ENCODE measurements at regions not wholly inside any gene's neighbourhood (a gene's known extent, or its start where the extent isn't known, plus 50 kb on each side); places are given as distances from the start of the nearest gene placed in this dataset.

GRCh38 chr1:227453631-227454355 is 109.6 kb upstream of the ZNF678 start:
- ATAC-seq: no peak
- no TSS peak for BruUV-seq (replicated peaks)
- Histone ChIP-seq H3K27ac (ENCODE audit: low read depth, low read length) (no peak overlapping the region), H3K4me3 (replicated peaks in 1 of 2; ENCODE audit: low read depth in 1 of 2, low read length in 2 of 2) (no peak overlapping the region), H4K20me1 (ENCODE audit: insufficient read depth) (no peaks in the 10 kb centered on the region), H3K36me3 (ENCODE audit: control insufficient read depth in 1 of 2, insufficient read depth in 2 of 2, low read length in 2 of 2) (no peaks in the 10 kb centered on the region), H3K79me2 (ENCODE audit: insufficient read depth, low read length) (no peaks in the 10 kb centered on the region), H3K9me2 (ENCODE audit: insufficient read depth) (no peaks in the 10 kb centered on the region), H2AFZ (ENCODE audit: low read depth, low read length, poor library complexity, severe bottlenecking) (no peak overlapping the region), H3K9me3 (ENCODE audit: control insufficient read depth in 1 of 2, insufficient read depth in 1 of 2, low read depth in 1 of 2, low read length in 2 of 2) (no peaks in the 10 kb centered on the region), H3K27me3 (ENCODE audit: insufficient read depth, low read length) (peaks cover 7% of the 10 kb centered on the region; the same call in 1 of the 2 replicates), H3K4me2 (ENCODE audit: low read length) (no peak overlapping the region), H3K4me1 (ENCODE audit: control insufficient read depth in 1 of 2, insufficient read depth in 2 of 2, low read length in 2 of 2) (no peaks in the 10 kb centered on the region), H3K9ac (ENCODE audit: low read length) (no peak overlapping the region)
- TF ChIP-seq SP1 (IDR thresholded peaks at IDR 0.05; ENCODE audit: low read depth) (no peak), REST (IDR thresholded peaks at IDR 0.05; ENCODE audit: low read depth) (no peak), ATF3 (IDR thresholded peaks at IDR 0.05) (no peak), TCF7L2 (IDR thresholded peaks at IDR 0.05; ENCODE audit: borderline replicate concordance, extremely low read depth, insufficient read depth, insufficient read length) (no peak), POLR2AphosphoS5 (IDR thresholded peaks at IDR 0.05; ENCODE audit: low read depth, low read length) (no peak), ZFX (IDR thresholded peaks at IDR 0.05) (no peak), FOSL1 (IDR thresholded peaks at IDR 0.05; ENCODE audit: low read depth) (no peak), EGR1 (IDR thresholded peaks at IDR 0.05; ENCODE audit: low read depth) (no peak), MAX (IDR thresholded peaks at IDR 0.05) (no peak), SRF (IDR thresholded peaks at IDR 0.05; ENCODE audit: low read depth) (no peak), POLR2A (IDR thresholded peaks at IDR 0.05; ENCODE audit: borderline replicate concordance, extremely low read depth, insufficient read depth, insufficient read length) (no peak), CTCF (IDR thresholded peaks at IDR 0.05 in 2 of 3, conservative IDR thresholded peaks at IDR 0.05 in 1 of 3; ENCODE audit: borderline replicate concordance in 1 of 3, insufficient read depth in 1 of 3, low read depth in 2 of 3, low read length in 2 of 3) (no peak), CEBPB (IDR thresholded peaks at IDR 0.05; ENCODE audit: low read depth) (no peak), JUND (IDR thresholded peaks at IDR 0.05) (no peak), ELF1 (IDR thresholded peaks at IDR 0.05; ENCODE audit: borderline replicate concordance, low read depth) (no peak), EZH2 (IDR thresholded peaks at IDR 0.05) (no peak), YY1 (IDR thresholded peaks at IDR 0.05; ENCODE audit: extremely low read depth, insufficient replicate concordance, low read depth, low read length) (no peak), RAD21 (IDR thresholded peaks at IDR 0.05; ENCODE audit: low read depth) (no peak)
- TF ChIP-seq, protein P1, sequence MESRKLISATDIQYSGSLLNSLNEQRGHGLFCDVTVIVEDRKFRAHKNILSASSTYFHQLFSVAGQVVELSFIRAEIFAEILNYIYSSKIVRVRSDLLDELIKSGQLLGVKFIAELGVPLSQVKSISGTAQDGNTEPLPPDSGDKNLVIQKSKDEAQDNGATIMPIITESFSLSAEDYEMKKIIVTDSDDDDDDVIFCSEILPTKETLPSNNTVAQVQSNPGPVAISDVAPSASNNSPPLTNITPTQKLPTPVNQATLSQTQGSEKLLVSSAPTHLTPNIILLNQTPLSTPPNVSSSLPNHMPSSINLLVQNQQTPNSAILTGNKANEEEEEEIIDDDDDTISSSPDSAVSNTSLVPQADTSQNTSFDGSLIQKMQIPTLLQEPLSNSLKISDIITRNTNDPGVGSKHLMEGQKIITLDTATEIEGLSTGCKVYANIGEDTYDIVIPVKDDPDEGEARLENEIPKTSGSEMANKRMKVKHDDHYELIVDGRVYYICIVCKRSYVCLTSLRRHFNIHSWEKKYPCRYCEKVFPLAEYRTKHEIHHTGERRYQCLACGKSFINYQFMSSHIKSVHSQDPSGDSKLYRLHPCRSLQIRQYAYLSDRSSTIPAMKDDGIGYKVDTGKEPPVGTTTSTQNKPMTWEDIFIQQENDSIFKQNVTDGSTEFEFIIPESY (IDR thresholded peaks at IDR 0.05; ENCODE audit: extremely low read depth, insufficient replicate concordance, low read length): no peak
- ChIA-PET RAD21 (ENCODE audit: low non-redundant PET in 1 of 2, low total read pairs in 2 of 2, uncharacterized antibody in 2 of 2, unreplicated experiment in 2 of 2) (no interaction called here), POLR2A (no interaction called here), CTCF (interaction anchor here (0.7 kb wide), 1 partner anchor 500 kb away, joined by 3 read pairs; no protein-coding TSS in a partner anchor)
- intact Hi-C loops (cut with micrococcal nuclease): no loop called here
- DNase-seq (ENCODE audit: low read depth, low spot score): no peak
